AG10803 (cell line): ENCODE measurements at regions not wholly inside any gene's neighbourhood (a gene's known extent, or its start where the extent isn't known, plus 50 kb on each side); places are given as distances from the start of the nearest gene placed in this dataset.

Experiments
- DNase-seq: peaks from one replicate; pipeline ENCODE4 v3.0.0; 2010; ENCODE audit warnings: low read depth
- H3K4me3 ChIP-seq: 2 replicates; pipeline ENCODE4 v1.5.1; 2011; ENCODE audit warnings: mild to moderate bottlenecking, low read length, control low read depth
- TF ChIP-seq, protein P1 (sequence below): conservative IDR thresholded peaks from 2 replicates; pipeline ENCODE4 v1.5.1; 2011; ENCODE audit warnings: mild to moderate bottlenecking, low read length, control low read depth, inconsistent platforms

DNA sequence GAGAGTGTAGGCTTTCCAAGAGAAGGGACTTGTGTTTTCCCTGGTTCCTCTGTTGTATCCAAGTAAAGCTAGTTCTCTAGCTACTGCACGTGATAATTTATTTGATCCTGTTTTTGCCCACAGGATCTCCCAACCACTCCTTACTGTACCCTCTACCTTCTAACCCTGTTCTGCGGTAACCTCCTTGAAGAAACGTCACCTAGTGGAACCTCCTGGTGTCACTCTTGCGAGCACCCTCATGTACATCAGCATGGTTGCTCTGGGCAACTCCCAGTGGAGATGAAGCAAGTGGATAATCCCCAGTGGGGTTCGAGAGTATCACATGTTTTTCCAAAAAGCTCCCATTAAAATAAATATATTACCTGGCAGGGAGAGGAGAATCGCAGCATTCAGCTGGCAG lies 108.9 kb upstream of the CLMP start:
- TF ChIP-seq, protein P1, sequence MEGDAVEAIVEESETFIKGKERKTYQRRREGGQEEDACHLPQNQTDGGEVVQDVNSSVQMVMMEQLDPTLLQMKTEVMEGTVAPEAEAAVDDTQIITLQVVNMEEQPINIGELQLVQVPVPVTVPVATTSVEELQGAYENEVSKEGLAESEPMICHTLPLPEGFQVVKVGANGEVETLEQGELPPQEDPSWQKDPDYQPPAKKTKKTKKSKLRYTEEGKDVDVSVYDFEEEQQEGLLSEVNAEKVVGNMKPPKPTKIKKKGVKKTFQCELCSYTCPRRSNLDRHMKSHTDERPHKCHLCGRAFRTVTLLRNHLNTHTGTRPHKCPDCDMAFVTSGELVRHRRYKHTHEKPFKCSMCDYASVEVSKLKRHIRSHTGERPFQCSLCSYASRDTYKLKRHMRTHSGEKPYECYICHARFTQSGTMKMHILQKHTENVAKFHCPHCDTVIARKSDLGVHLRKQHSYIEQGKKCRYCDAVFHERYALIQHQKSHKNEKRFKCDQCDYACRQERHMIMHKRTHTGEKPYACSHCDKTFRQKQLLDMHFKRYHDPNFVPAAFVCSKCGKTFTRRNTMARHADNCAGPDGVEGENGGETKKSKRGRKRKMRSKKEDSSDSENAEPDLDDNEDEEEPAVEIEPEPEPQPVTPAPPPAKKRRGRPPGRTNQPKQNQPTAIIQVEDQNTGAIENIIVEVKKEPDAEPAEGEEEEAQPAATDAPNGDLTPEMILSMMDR: no peak
- DNase-seq: no peak
- no peak overlapping the region for H3K4me3 ChIP-seq

GRCh38 chr11:123302751-123303195 lies 107.7 kb upstream of the CLMP start:
- DNase-seq: peak; percentile 74
- no peak overlapping the region for H3K4me3 ChIP-seq
- TF ChIP-seq, protein P1: peak; percentile 59

DNA sequence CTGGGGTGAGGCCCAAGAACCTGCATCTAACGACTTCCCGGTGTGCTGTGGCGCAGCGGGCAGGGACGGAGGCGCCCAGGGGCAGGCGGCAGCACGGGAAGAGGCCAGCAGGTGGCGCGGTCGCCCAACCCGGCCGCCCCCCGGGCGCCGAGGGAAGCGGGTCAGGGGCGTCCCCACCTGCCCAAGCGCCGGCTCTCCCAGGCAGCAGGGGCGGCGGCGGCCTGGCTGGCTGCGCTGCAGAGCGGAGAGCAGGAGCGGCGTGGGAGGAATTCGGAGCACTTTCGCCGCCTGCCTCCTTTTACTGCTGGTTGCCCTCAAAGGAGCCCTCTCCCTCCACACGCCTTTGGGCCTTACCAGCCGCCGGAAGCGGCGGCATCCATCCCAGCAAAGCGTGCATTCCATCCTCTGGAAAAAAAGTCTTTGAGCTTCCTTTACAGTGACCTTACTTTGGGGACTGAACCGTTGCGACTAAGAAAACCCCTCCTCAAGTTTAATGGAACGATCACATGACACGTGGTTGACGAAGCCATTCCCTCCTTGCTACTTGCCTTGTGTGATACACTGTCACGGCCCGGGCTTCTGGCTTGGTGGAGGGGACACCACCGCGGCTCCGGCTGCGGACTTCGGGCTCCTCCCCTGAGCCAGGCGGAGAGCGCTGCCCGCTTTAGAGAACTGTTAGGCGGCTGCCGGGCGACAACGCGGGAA lies 106.8 kb upstream of the CLMP start:
- DNase-seq: peak; percentile 25
- peak overlapping the region; percentile 50 for H3K4me3 ChIP-seq
- TF ChIP-seq, protein P1: peak; percentile 56

DNA sequence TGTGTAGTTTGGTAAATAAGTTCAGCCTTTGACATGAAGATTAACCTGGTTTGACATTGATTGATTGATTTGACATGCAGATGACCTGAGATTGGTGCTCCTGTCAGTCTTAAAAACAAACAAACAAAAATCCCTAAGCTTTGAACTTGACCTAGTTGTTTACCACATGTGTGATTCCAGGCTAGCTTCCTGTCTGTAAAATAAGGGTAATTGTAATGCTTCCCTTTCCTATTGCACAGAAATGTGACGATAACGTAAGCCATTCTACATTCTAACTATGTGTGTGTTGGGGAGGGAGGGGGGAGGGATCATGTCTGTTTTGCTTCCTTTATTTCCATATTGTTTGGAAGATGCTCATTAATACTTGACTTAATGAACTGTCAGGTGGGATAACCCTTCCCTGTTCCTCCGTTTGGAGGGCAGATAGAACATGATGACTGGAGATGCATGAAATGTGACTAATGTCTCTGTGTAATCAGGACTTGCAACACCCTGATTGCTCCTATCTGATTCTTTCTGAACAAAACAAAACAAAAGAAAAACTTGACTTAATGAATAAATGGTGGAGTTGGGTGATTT lies 106.1 kb upstream of the CLMP start:
- TF ChIP-seq, protein P1: no peak
- no peak overlapping the region for H3K4me3 ChIP-seq
- no peak for DNase-seq

DNA sequence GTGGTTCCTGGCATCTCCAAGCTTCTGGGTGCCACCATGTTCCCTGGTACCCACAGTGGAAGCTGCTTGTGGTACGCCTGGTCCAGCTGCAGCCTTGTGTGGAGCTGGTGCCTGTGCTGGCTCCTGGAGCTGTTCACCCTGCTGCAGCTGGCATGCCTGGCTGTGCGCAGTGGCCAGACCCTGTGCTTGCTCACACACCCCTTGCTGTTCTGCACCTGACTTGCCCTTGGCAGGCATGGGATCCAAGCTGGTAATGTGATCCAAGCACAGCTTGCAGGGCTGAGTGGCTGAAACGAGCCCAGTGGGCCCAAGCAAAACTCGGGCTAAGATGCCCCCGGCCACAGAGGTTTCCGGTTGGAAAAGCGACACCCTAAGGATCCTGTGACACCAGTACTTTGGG lies 104.7 kb upstream of the CLMP start:
- TF ChIP-seq, protein P1: no peak
- no peak for DNase-seq
- H3K4me3 ChIP-seq: no peak overlapping the region

GRCh38 chr11:123298488-123299447 lies 103.7 kb upstream of the CLMP start:
- DNase-seq: no peak
- H3K4me3 ChIP-seq: no peak overlapping the region
- TF ChIP-seq, protein P1: no peak
